ENCODE measurements at regions not wholly inside any gene's neighbourhood (a gene's known extent, or its start where the extent isn't known, plus 50 kb on each side); places are given as distances from the start of the nearest gene placed in this dataset.

DNA sequence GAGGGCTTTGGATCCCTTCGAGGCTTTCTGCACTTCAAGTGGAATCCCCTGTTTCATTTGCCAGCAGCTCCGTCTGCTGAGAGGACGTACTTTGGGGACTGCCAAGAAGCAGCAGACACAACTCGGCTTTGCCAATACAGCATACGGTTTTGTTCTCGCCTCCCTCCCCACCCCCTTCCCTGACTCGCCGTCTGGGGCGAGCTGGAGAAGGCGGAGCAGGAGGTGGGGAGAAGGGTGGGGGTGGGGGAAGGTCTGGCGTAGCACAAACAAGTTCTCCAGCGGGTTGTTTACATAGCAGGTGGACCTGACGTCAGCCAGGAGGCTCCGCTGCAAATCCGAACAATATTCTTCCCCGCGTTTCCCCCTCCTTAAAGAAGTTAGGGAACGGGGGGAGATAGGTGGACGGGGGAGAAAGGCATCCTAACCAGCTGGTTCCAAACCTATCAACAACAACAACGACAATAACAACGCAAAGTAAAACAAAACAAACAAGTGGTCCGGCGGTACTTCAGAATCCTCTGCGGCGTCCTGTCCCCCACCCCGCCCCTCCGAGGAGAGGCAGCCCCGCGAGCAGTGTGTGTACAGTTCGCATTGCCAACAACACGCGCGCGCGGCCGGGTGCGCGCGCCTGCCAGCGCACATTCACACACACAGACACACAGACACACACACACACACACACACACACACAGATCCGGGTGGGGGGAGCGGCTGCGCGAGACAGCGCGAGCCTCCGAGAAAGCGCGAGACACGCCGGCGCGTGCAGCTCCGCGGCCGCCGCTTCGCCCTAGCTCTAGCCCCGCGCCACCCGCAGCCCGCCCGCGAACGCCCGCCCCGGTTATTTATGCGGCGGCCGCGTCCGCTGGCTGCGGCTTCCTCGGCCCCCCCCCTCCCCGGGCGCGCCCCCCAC, 167.0 kb upstream of the PPP1R3A start:
- POLR2A ChIA-PET (ENCODE audit: low non-redundant PET) = no interaction called here
- no peak overlapping the region for H3K27ac ChIP-seq
- DNase-seq (ENCODE audit: low spot score) = peak; percentile 31
- TF ChIP-seq, protein P1, sequence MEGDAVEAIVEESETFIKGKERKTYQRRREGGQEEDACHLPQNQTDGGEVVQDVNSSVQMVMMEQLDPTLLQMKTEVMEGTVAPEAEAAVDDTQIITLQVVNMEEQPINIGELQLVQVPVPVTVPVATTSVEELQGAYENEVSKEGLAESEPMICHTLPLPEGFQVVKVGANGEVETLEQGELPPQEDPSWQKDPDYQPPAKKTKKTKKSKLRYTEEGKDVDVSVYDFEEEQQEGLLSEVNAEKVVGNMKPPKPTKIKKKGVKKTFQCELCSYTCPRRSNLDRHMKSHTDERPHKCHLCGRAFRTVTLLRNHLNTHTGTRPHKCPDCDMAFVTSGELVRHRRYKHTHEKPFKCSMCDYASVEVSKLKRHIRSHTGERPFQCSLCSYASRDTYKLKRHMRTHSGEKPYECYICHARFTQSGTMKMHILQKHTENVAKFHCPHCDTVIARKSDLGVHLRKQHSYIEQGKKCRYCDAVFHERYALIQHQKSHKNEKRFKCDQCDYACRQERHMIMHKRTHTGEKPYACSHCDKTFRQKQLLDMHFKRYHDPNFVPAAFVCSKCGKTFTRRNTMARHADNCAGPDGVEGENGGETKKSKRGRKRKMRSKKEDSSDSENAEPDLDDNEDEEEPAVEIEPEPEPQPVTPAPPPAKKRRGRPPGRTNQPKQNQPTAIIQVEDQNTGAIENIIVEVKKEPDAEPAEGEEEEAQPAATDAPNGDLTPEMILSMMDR (conservative IDR thresholded peaks at IDR 0.05; ENCODE audit: low read depth) = no peak
- CTCF ChIA-PET = interaction anchor here (0.6 kb wide), 3 partner anchors 224 to 1019 kb away, joined by 3 to 8 read pairs (median 3); no protein-coding TSS in a partner anchor

DNA sequence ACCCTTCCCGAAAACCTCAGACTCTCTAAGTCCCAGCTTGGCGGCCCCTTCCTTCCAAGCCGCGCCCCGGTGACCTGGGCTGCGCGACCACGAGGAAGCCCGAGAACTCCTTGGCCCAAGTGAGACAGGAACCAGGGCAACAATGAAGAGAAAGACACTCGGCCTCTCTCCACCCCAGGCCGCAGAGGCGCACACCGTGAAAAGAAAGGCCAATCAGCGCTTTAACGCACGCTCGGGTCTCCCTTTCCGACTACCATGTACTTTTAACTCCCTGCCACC, 166.4 kb upstream of the PPP1R3A start:
- POLR2A ChIA-PET (ENCODE audit: low non-redundant PET) = no interaction called here
- no peak overlapping the region for H3K27ac ChIP-seq
- CTCF ChIA-PET = interaction anchor here (0.6 kb wide), 2 partner anchors 358 to 1019 kb away, joined by 3 read pairs; no protein-coding TSS in a partner anchor
- DNase-seq (ENCODE audit: low spot score) = no peak
- TF ChIP-seq, protein P1 (conservative IDR thresholded peaks at IDR 0.05; ENCODE audit: low read depth) = no peak

DNA sequence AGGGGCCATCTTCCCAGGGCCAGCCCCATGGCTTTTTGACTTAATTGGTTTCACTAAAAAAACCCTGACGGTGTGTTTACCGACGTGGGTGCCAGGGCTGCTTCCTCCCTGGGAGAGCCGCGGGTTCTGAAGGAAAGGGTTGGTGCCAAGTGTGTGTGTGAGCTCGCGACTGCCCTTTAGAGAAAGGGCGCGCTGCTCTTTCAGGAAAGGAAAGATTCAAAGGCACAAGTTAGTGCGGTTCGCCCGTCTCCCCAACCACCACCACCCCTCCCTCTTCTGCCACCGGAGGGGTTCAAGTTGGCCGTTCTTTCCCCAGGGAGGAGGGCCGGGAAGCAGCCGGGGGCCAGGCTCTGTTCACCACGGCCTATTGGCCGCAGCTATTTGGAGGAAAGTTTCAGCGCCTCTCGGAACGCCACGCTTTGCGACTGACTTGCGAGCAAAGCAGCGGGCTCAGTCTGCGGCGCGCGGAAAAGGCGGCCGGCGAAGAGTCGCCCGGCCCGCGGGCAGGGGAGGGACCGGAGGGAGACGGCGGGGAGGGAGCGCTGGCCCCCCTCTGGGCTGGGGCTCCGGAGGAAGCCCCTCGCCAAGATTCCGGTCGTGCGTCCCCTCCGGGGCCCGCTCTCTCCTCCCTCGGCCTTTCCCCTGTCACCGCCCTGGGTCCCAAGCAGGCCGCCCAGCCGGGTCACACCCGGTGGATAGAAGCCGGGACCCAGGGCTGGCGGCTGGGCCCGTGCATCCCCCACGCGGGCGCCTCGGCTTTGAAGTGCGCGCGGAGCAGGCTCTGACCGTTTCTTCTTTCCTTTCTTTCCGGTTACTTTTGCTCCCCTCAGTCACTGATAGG, 165.9 kb upstream of the PPP1R3A start:
- ChIA-PET POLR2A (ENCODE audit: low non-redundant PET) (no interaction called here), CTCF (interaction anchor here (0.6 kb wide), 1 partner anchor 1020 kb away, joined by 3 read pairs; no protein-coding TSS in a partner anchor)
- peak; percentile 5 for DNase-seq (ENCODE audit: low spot score)
- TF ChIP-seq, protein P1 (conservative IDR thresholded peaks at IDR 0.05; ENCODE audit: low read depth) = no peak
- no peak overlapping the region for H3K27ac ChIP-seq

DNA sequence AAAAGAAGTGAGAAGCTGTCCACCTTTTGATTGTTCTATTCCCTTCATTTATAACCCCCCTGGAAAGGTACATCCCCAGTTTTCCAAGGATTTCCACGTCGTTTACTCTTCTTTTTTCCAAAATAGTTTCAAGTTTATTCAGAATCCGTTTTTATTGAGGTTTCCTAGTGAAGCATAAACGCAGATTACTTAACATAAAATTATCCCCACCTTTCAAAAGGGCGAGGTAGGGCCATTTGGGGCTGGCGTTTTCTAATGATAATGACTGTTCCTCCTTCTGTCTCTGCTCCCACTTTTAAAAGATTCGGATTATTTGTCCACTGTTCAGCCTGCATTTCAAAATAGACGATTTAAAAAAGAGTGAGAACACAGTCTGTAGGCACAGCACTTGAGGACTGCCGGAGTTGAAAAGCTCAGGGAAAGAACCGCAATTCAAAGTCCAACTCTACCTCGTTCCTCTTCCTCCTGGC, 165.2 kb upstream of the PPP1R3A start:
- ChIA-PET CTCF (no interaction called here), POLR2A (ENCODE audit: low non-redundant PET) (no interaction called here)
- DNase-seq (ENCODE audit: low spot score) = no peak
- TF ChIP-seq, protein P1 (conservative IDR thresholded peaks at IDR 0.05; ENCODE audit: low read depth) = no peak
- H3K27ac ChIP-seq = no peak overlapping the region

DNA sequence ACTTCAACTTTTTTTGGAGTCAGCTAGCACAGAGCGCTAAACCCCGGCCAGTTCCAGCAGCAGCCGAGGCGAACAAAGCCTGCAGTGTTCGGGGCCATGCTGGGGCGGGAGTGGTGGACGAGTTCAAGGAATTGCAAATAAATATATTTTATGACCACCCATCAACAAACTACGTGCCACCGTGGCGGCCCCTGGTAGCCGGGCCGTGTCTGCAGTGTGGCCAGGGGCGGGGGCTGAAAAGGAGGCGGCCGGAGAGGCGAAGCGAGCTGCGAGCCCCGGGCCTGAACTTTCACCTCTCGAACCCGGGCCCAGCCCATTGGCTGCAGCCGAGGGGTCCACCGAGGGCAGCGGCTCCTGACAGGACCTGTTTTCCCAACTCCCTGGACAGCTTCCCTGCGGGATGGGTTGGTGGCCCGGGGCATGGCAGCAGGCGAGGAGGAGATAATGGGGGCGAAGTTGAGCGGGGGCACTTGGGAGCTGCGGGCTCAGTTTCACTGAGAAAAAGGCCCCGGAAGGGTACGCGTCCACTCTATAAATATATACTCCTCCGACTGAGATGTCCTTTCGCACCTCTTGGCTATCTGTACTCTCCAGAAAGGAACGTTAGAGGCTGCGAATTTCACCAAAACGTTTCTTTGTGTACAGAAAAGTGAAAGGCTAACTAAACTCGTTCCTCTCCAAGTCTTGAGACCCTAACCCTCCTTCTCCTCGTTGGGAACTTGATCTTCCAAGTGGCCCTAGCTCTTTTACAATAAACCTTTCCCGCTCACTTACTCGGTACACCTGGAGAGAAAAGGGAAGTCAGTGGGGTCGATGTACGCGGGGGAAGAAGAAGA, 164.6 kb upstream of the PPP1R3A start:
- DNase-seq (ENCODE audit: low spot score) = no peak
- TF ChIP-seq, protein P1 (conservative IDR thresholded peaks at IDR 0.05; ENCODE audit: low read depth) = no peak
- CTCF ChIA-PET = interaction anchor here (0.7 to 1.2 kb wide), 2 partner anchors 24 to 456 kb away, joined by 3 to 4 read pairs; no protein-coding TSS in a partner anchor
- POLR2A ChIA-PET (ENCODE audit: low non-redundant PET) = no interaction called here
- H3K27ac ChIP-seq = no peak overlapping the region

Data from RWPE1 (cell line).